ENCODE measurements at regions not wholly inside any gene's neighbourhood (a gene's known extent, or its start where the extent isn't known, plus 50 kb on each side); places are given as distances from the start of the nearest gene placed in this dataset.

GRCh38 chr15:69593981-69594966 is 141.7 kb downstream of the RPLP1 start:
- H3K4me3 ChIP-seq (ENCODE audit: low read length) = no peak overlapping the region
- TF ChIP-seq EZH2phosphoT487 (IDR thresholded peaks at IDR 0.05; ENCODE audit: borderline replicate concordance, low read length) (no peak), CTCF (IDR thresholded peaks at IDR 0.05; ENCODE audit: low read depth, low read length, poor library complexity, severe bottlenecking) (no peak)
- no peaks in the 10 kb centered on the region for H3F3A ChIP-seq (ENCODE audit: control insufficient read depth, insufficient read depth)
- no peak overlapping the region for H3K27ac ChIP-seq (ENCODE audit: low read depth, low read length)
- H3K36me3 ChIP-seq (ENCODE audit: control insufficient read depth, low read length) = no peaks in the 10 kb centered on the region
- no peaks in the 10 kb centered on the region for H3K4me1 ChIP-seq (ENCODE audit: control insufficient read depth, low read length)
- H3K79me2 ChIP-seq (ENCODE audit: control insufficient read depth, low read length) = no peaks in the 10 kb centered on the region
- H4K20me1 ChIP-seq (ENCODE audit: control insufficient read depth, insufficient read depth, low read depth, low read length) = no peaks in the 10 kb centered on the region
- H3K9me3 ChIP-seq (ENCODE audit: control insufficient read depth, insufficient read depth, low read length) = no peaks in the 10 kb centered on the region
- no peaks in the 10 kb centered on the region for H3K9me2 ChIP-seq (replicated peaks; ENCODE audit: control insufficient read depth, low read length)
- no peak overlapping the region for H3K4me2 ChIP-seq (ENCODE audit: low read length)
- peaks cover 20% of the 10 kb centered on the region for H3K27me3 ChIP-seq (ENCODE audit: control insufficient read depth, low read length)

- Histone ChIP-seq H3F3A (ENCODE audit: control insufficient read depth, insufficient read depth) (no peaks in the 10 kb centered on the region), H3K79me2 (ENCODE audit: control insufficient read depth, low read length) (no peaks in the 10 kb centered on the region), H3K27me3 (ENCODE audit: control insufficient read depth, low read length) (peaks cover 26% of the 10 kb centered on the region), H3K4me2 (ENCODE audit: low read length) (no peak overlapping the region), H4K20me1 (ENCODE audit: control insufficient read depth, insufficient read depth, low read depth, low read length) (no peaks in the 10 kb centered on the region), H3K27ac (ENCODE audit: low read depth, low read length) (no peak overlapping the region), H3K4me1 (ENCODE audit: control insufficient read depth, low read length) (no peaks in the 10 kb centered on the region), H3K9me2 (replicated peaks; ENCODE audit: control insufficient read depth, low read length) (no peaks in the 10 kb centered on the region), H3K4me3 (ENCODE audit: low read length) (no peak overlapping the region), H3K9me3 (ENCODE audit: control insufficient read depth, insufficient read depth, low read length) (no peaks in the 10 kb centered on the region), H3K36me3 (ENCODE audit: control insufficient read depth, low read length) (no peaks in the 10 kb centered on the region)
- TF ChIP-seq EZH2phosphoT487 (IDR thresholded peaks at IDR 0.05; ENCODE audit: borderline replicate concordance, low read length) (no peak), CTCF (IDR thresholded peaks at IDR 0.05; ENCODE audit: low read depth, low read length, poor library complexity, severe bottlenecking) (no peak)
Measured at GRCh38 chr15:69595009-69595791, 142.6 kb downstream of the RPLP1 start.

GRCh38 chr15:69597061-69597592 is 144.5 kb downstream of the RPLP1 start:
- no peaks in the 10 kb centered on the region for H3K79me2 ChIP-seq (ENCODE audit: control insufficient read depth, low read length)
- no peaks in the 10 kb centered on the region for H3K4me1 ChIP-seq (ENCODE audit: control insufficient read depth, low read length)
- no peak overlapping the region for H3K4me3 ChIP-seq (ENCODE audit: low read length)
- no peaks in the 10 kb centered on the region for H3K9me3 ChIP-seq (ENCODE audit: control insufficient read depth, insufficient read depth, low read length)
- no peaks in the 10 kb centered on the region for H3F3A ChIP-seq (ENCODE audit: control insufficient read depth, insufficient read depth)
- peaks cover 34% of the 10 kb centered on the region for H3K27me3 ChIP-seq (ENCODE audit: control insufficient read depth, low read length)
- no peaks in the 10 kb centered on the region for H3K36me3 ChIP-seq (ENCODE audit: control insufficient read depth, low read length)
- H4K20me1 ChIP-seq (ENCODE audit: control insufficient read depth, insufficient read depth, low read depth, low read length) = no peaks in the 10 kb centered on the region
- TF ChIP-seq CTCF (IDR thresholded peaks at IDR 0.05; ENCODE audit: low read depth, low read length, poor library complexity, severe bottlenecking) (no peak), EZH2phosphoT487 (IDR thresholded peaks at IDR 0.05; ENCODE audit: borderline replicate concordance, low read length) (no peak)
- H3K27ac ChIP-seq (ENCODE audit: low read depth, low read length) = no peak overlapping the region
- H3K4me2 ChIP-seq (ENCODE audit: low read length) = no peak overlapping the region
- H3K9me2 ChIP-seq (replicated peaks; ENCODE audit: control insufficient read depth, low read length) = no peaks in the 10 kb centered on the region

Measured in DOHH2 (cell line).